GM21786 (cell line): ENCODE measurements at regions not wholly inside any gene's neighbourhood (a gene's known extent, or its start where the extent isn't known, plus 50 kb on each side); places are given as distances from the start of the nearest gene placed in this dataset.

Source experiments
- ATAC-seq: cut with Tn5 transposase; IDR thresholded peaks from one replicate; pipeline ENCODE4 v1.9.1; 2021; ENCODE audit not compliant: unreplicated experiment

DNA sequence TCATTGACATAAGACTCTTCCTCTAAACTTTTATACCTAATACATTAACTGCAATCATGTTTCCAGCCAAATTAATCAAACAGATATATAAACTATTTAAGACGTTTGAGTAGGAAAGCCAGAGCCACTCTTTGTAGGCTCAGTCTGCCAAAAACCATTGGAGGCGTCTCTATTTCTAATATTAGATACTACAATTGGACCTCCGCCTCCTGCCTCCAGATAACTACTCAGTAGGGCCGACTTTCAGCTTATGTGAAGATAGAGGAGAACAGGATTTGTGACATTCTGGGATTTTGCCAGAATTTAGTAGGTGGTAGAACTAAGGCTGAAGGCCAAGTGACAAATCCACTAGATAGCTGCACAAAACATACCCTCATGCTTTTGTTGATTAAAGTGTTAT lies 463.0 kb downstream of the CETN3 start:
- ATAC-seq: no peak

GRCh38 chr5:89942171-89942570 lies 467.4 kb downstream of the CETN3 start:
- ATAC-seq: no peak

GRCh38 chr5:89936576-89936975 lies 473.0 kb downstream of the CETN3 start:
- no peak for ATAC-seq

GRCh38 chr5:89934069-89934468 lies 475.5 kb downstream of the CETN3 start:
- ATAC-seq: peak; percentile 50

GRCh38 chr5:89932771-89933181 lies 476.8 kb downstream of the CETN3 start:
- no peak for ATAC-seq

DNA sequence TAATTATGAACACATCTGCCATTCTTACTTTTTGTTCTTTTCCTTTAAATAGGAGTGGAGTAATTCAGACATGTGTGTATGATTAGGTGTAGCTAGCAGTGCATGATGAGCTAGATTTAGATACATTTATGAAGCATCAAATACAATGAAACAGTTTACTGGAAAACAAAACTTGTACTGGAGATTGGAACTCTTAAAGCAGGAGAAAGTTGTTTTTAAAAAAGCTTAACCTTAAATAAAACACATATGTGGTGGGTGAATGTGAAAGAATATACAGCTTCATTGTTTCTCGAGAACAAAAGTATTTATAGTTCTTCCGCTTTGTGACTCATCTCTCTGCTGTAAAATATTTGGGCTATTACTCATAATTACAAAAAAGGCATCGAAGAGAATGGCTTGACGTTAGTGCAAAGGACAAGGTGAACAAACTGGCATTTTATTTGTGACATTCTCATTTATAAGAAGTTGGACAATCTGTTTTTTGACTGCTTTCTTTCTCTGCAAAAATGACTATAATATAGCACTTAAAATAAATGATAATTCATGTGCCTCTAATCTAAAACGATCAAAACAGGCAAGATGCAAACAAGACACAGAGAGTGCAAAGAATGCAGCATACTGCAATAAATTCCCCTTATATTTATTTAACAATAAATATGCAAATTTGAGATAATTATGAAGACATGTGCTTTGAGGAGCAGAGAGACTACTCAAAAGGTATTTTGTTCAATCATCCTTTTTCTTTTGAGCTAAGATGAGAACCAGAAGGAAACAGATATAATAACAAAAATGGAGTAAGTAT lies 478.8 kb downstream of the CETN3 start:
- ATAC-seq: peak; percentile 85

DNA sequence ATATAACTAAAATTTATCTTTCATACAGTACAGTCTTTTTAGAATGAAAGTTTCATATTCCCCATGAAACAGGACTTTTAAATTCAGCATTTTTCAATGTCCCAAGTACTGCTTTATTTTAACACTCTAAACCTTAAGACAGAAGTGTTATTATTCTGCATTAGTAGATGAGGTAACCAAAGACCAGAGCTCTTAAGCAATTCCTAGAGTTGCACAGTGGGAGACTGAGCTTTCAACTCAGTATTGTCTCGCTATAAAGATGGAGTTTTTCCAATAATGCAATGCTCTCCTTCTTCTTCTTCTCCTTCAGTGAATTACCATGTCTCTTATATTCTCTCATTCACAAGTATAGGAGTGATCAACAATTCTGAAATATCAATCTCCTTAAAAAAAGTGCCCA lies 479.7 kb downstream of the CETN3 start:
- ATAC-seq: no peak

- ATAC-seq: no peak
Observed at GRCh38 chr5:89929173-89929572, 480.4 kb downstream of the CETN3 start.

- ATAC-seq: no peak
Observed at GRCh38 chr5:89922161-89922560, 487.4 kb downstream of the CETN3 start.

DNA sequence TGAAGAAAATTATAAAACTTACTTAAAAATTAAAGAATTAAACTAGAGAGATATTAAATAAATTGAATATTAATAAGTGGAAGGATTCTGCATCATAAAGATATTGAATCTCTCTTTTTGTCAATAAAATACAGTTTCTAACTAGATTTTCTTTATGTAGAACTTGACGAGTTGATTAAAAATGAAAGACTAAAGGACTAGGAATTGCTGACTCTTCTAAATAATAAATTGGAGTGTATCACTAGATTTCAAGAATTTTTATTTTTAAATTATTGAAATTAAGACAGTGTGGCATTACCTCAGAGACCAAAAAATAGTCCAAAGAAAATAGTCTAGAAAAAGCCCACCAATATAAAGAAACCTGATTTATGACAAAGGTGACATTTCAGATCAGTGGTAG lies 492.4 kb downstream of the CETN3 start:
- no peak for ATAC-seq

GRCh38 chr5:89916131-89916530 lies 493.4 kb downstream of the CETN3 start:
- no peak for ATAC-seq

DNA sequence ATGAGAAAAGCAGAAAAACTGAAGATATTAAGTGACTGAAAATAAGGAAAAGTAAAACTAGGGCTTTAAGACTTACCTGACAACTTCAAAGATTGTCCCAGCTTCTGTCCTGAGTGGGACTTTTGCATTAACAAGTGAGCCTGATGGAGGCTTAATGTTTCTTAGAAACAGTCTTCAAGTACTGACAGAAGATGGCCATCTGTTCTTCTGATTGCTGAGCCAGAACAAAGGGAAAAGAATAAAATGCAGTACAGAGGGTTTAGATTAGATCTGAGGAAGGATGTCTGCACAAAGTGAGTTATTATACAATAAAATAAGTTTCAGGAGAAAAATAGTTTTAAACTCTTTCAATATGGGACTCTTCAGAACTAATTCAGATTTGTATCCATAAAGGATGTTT lies 500.7 kb downstream of the CETN3 start:
- ATAC-seq: no peak

DNA sequence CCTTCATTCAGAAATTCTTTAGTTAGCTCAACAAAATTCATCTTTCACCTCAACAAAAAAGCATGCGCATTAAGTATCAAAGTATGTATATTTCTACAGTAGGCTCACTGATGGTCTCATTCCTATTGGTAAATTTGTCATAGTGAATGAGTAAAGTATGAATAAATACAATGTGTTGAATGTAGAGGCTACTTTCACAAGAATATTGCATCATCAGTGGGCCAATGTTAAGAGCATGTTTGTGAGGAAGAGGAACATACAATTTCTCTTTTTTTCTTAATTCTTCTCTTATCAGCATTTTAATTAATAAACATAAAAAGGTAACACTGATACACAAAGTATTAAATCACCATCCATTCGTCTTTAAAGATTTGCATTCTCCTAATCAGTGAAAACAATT lies 505.1 kb downstream of the CETN3 start:
- ATAC-seq: no peak

- ATAC-seq: no peak
Observed at GRCh38 chr5:89901983-89902382, 507.6 kb downstream of the CETN3 start.

DNA sequence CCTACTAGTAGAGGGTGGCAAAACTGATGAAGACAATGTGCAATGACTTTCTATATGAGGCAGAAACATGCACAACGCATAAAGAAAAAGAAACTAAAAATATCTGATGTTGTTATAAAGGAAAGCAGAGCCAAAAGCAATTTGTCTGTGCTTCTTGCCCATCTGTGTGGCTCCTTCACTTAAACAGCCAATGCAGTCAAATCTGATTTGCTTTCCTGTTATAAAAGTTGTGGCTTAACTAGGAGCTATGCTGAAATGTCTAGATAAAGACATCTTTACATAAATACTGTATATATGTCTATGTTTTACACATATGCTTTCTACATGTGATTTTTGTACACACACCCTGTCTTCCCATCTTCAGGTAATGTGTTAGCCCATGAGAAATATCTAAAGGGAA lies 508.2 kb downstream of the CETN3 start:
- ATAC-seq: no peak

DNA sequence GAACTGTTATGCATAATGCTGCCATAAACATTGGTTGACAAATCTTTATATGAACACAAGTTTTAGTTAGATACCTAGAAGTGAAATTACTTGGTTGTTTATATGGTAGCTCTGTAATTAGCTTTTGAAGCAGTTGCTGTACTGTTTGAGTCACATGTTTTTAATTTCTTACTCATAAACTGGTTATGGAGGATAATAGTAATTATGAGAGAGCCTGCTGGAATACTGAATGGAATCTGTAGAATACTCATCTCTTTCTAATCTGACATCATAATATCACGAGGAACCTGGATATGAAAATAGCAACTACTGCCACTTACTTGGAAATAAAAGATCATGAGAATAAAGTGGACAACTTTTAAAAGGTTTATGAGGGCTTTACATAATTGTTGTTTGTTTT lies 509.2 kb downstream of the CETN3 start:
- no peak for ATAC-seq

DNA sequence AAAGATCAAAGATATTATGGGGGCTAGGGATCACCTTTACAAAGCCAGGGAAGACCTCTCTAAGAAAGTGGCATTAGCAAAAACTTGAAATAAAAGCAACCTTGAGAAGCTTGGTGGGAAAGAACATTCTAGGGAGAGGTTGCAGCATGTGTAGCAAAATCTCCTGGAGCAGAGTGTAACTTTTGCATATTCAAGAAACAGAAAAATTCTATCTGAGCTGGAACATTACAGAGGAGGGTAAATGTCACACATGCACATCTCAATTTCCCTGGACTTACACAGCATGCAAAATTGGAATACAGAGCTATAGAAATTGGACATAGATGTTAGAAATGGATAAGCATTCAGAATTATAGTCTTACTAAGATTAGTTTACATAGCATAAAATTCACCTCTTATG lies 510.0 kb downstream of the CETN3 start:
- ATAC-seq: no peak

GRCh38 chr5:89893546-89893945 lies 516.0 kb downstream of the CETN3 start:
- no peak for ATAC-seq

- no peak for ATAC-seq
Observed at GRCh38 chr5:89885670-89886069, 523.9 kb downstream of the CETN3 start.

- no peak for ATAC-seq
Observed at GRCh38 chr5:89883967-89884366, 525.6 kb downstream of the CETN3 start.

GRCh38 chr5:89878140-89879132 lies 531.1 kb downstream of the CETN3 start:
- no peak for ATAC-seq

GRCh38 chr5:89871906-89872305 lies 537.6 kb downstream of the CETN3 start:
- ATAC-seq: no peak
